ENCODE measurements at regions not wholly inside any gene's neighbourhood (a gene's known extent, or its start where the extent isn't known, plus 50 kb on each side); places are given as distances from the start of the nearest gene placed in this dataset.

DNA sequence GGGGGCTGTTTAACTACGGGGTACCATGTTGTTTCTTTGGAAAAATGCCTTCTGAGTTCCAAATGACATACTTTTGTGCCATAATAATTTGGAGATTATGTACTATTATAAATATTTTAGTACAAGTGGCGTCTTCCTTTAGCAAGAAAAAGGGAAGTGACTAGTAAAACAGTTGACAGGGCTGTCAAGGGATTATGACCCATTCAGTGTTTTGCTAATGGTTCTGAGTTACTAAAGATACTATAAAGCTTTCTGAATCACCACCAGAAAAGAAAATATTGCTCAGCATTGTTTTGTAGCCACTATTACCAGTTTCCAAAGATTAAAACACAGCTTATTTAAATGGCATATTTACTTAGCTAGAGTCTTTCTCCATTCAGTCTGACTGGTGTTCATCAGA is 334.9 kb downstream of the SNAPC1 start:
- Histone ChIP-seq H3K4me1 (no peaks in the 10 kb centered on the region), H4K20me1 (no peaks in the 10 kb centered on the region), H3K4me2 (no peak overlapping the region), H3K27me3 (no peaks in the 10 kb centered on the region), H3K27ac (no peak overlapping the region), H3K9ac (no peak overlapping the region), H3K9me3 (no peaks in the 10 kb centered on the region; the same call in 1 of the 2 replicates), H3K4me3 (no peak overlapping the region), H3K36me3 (no peaks in the 10 kb centered on the region)
- TF ChIP-seq Cebpa-rat (IDR thresholded peaks at IDR 0.05), result no peak

DNA sequence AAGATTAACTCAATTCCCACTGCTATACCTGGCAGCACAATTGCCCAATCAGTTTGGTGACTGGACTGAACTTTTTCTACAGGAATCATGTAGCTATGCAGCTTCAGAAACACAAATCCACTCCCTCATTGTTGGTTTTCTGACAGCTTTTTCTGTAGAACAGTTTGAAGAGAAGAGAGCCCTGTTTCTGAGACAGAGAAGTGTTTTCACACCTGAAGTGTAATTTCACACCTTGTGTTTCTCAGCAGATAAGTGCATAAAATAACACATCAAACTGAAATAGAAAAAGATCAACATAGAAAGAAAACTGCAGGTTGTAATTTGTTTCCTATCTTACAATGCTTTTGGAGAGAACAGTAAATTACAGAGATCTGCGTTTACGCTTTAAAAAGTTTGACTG is 335.6 kb downstream of the SNAPC1 start:
- H3K9me3 ChIP-seq, result no peaks in the 10 kb centered on the region; the same call in 1 of the 2 replicates
- no peaks in the 10 kb centered on the region for H4K20me1 ChIP-seq
- H3K27ac ChIP-seq, result no peak overlapping the region
- TF ChIP-seq Cebpa-rat (IDR thresholded peaks at IDR 0.05), result no peak
- no peak overlapping the region for H3K4me2 ChIP-seq
- no peak overlapping the region for H3K4me3 ChIP-seq
- no peaks in the 10 kb centered on the region for H3K27me3 ChIP-seq
- no peak overlapping the region for H3K9ac ChIP-seq
- no peaks in the 10 kb centered on the region for H3K4me1 ChIP-seq
- no peaks in the 10 kb centered on the region for H3K36me3 ChIP-seq

DNA sequence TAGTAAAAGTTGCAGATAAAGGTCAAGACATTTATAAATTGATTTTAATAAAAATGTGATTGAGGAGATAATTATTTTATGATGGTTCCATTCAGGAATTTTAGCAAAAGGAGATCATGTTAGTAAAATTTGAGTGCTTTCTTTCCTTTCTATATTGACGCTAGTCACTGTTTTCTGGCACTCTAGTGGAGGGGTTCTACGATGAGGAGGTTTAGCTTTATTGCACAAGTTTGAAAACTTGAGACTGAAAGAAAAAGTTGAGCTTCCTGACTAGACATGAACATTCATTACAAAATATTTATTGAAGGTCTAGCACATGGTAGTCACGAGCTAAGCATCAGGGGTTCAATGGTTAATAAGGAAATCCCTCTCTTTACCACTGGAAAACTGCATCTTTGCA is 336.1 kb downstream of the SNAPC1 start:
- Histone ChIP-seq H3K9ac (no peak overlapping the region), H3K9me3 (no peaks in the 10 kb centered on the region; the same call in 1 of the 2 replicates), H3K4me1 (no peaks in the 10 kb centered on the region), H3K36me3 (no peaks in the 10 kb centered on the region), H4K20me1 (no peaks in the 10 kb centered on the region), H3K27ac (no peak overlapping the region), H3K4me3 (no peak overlapping the region), H3K4me2 (no peak overlapping the region), H3K27me3 (no peaks in the 10 kb centered on the region)
- no peak for TF ChIP-seq Cebpa-rat (IDR thresholded peaks at IDR 0.05)

DNA sequence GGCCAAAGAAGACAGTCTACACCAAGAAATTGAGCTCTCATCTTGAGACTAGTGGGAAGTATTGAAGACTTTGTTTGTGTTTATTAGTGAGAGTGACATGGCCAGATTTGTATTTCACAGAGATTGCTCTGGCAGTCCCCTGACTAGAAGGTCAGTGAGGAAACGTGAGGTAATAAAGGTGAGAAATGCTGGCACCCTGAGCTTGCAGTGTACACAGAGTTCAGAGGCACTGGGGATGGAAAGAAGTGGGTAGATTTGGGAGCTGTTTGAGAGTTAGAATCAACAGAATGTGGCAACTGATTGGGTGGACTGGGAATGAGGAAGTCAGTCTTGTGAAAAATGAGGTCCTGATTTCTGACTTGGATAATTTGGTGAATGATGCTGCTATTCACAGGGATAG is 336.9 kb downstream of the SNAPC1 start:
- H3K9me3 ChIP-seq, result no peaks in the 10 kb centered on the region; the same call in 1 of the 2 replicates
- H3K27ac ChIP-seq, result no peak overlapping the region
- no peak overlapping the region for H3K4me2 ChIP-seq
- no peak overlapping the region for H3K4me3 ChIP-seq
- H4K20me1 ChIP-seq, result no peaks in the 10 kb centered on the region
- no peaks in the 10 kb centered on the region for H3K36me3 ChIP-seq
- no peaks in the 10 kb centered on the region for H3K4me1 ChIP-seq
- no peak overlapping the region for H3K9ac ChIP-seq
- no peak for TF ChIP-seq Cebpa-rat (IDR thresholded peaks at IDR 0.05)
- H3K27me3 ChIP-seq, result no peaks in the 10 kb centered on the region

DNA sequence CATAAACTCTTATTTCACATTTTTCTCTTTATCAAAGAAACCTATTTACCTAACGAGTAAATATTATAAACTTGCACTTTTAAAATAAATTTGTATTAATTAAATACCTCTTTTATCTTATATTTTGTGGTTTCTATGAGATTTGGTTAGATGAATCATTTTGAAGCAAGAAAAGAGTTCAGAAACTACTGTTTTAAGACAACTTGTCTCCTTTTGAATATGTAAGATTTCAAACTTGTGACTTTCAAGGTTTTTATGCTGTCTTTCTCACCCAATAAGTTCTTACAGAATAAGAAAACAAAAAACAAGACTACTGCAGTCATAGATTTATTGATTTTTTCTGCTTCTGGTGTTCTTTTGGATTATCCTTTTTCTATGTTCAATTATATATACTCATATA is 339.0 kb downstream of the SNAPC1 start:
- Histone ChIP-seq H3K27me3 (no peaks in the 10 kb centered on the region), H4K20me1 (no peaks in the 10 kb centered on the region), H3K9ac (no peak overlapping the region), H3K4me2 (no peak overlapping the region), H3K4me1 (no peaks in the 10 kb centered on the region), H3K27ac (no peak overlapping the region), H3K9me3 (no peaks in the 10 kb centered on the region), H3K4me3 (no peak overlapping the region), H3K36me3 (no peaks in the 10 kb centered on the region)
- no peak for TF ChIP-seq Cebpa-rat (IDR thresholded peaks at IDR 0.05)

DNA sequence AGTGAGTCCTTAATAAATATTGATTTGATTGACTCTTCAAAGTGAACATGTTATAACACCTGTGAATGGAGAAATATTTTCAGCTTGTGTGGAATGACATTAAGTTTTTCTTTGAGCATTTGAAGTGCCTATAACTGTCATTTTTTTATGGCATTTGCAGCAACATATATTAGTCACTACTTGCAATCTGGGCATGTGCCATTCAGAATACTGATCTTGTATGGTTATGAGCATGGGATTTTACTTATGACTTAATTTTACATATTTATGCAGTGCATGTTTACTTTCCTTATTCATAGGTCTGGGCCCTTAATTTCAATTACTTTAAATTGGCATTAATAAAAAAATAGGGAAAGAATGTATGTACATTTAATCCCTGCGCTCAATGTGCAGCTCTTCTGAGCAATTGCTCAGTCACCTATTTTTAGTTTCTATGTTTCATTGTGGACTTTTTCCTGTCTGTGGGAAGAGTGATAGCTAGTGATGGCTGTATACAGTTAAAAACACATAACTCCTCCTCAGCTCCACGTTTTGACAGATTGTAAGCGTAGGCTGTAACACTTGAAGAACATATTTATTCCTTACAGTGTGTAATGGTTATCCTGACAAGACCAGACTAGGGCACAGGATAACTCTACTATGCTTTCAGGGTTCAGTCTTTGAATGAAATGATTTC is 339.6 kb downstream of the SNAPC1 start:
- no peak overlapping the region for H3K27ac ChIP-seq
- H3K4me3 ChIP-seq, result no peak overlapping the region
- no peak overlapping the region for H3K4me2 ChIP-seq

DNA sequence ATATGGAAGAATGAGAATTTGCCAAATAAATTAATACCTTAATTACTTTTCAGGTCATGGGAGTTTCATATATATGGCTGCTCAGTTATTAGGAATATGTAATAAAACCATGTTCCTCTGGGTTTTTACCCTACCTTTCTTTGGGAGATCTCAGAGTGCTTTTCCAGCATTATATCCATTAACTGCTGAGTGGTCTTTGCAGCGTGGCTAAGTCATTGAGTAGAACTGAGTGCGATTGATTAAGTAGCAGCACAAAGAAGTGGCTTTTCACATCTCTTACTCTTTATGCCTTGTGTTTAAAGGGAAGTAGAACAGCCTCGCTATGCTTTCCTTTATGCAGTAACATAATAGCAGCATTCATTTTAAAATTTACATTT is 340.1 kb downstream of the SNAPC1 start:
- no peaks in the 10 kb centered on the region for H3K36me3 ChIP-seq
- no peaks in the 10 kb centered on the region for H3K9me3 ChIP-seq
- no peaks in the 10 kb centered on the region for H4K20me1 ChIP-seq
- H3K4me3 ChIP-seq, result no peak overlapping the region
- no peak for TF ChIP-seq Cebpa-rat (IDR thresholded peaks at IDR 0.05)
- no peak overlapping the region for H3K4me2 ChIP-seq
- no peak overlapping the region for H3K27ac ChIP-seq
- no peak overlapping the region for H3K9ac ChIP-seq
- H3K4me1 ChIP-seq, result no peaks in the 10 kb centered on the region
- no peaks in the 10 kb centered on the region for H3K27me3 ChIP-seq

More for the DNA sequence above, 339.6 kb downstream of the SNAPC1 start:
- Histone ChIP-seq H3K27me3 (no peaks in the 10 kb centered on the region), H3K9ac (no peak overlapping the region), H3K36me3 (no peaks in the 10 kb centered on the region), H3K4me1 (no peaks in the 10 kb centered on the region), H4K20me1 (no peaks in the 10 kb centered on the region), H3K9me3 (no peaks in the 10 kb centered on the region)
- TF ChIP-seq Cebpa-rat (IDR thresholded peaks at IDR 0.05), result no peak

DNA sequence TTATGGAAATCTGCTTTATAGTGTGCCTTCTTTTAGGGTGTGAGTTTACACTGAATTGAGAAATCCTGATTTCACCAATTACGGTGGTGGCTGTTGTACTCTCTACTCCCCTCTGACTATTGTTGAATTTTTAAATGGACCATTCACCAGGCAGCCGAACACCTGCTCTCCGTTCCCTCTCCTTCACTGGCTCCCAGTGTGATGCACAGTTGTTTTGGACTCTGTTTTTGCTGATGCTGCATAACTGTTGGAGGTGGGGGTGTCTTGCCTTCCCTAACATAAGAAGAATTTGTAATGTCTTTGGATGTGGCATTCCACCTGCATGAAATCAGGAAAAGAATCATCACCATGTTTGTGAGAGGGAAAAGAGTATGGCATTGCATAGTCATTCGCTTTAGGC is 341.2 kb downstream of the SNAPC1 start:
- H3K4me1 ChIP-seq, result no peaks in the 10 kb centered on the region
- no peak overlapping the region for H3K9ac ChIP-seq
- H3K4me3 ChIP-seq, result no peak overlapping the region
- H3K36me3 ChIP-seq, result no peaks in the 10 kb centered on the region
- H4K20me1 ChIP-seq, result no peaks in the 10 kb centered on the region
- TF ChIP-seq Cebpa-rat (IDR thresholded peaks at IDR 0.05), result no peak
- no peak overlapping the region for H3K4me2 ChIP-seq
- H3K27ac ChIP-seq, result no peak overlapping the region
- no peaks in the 10 kb centered on the region for H3K27me3 ChIP-seq
- no peaks in the 10 kb centered on the region for H3K9me3 ChIP-seq

DNA sequence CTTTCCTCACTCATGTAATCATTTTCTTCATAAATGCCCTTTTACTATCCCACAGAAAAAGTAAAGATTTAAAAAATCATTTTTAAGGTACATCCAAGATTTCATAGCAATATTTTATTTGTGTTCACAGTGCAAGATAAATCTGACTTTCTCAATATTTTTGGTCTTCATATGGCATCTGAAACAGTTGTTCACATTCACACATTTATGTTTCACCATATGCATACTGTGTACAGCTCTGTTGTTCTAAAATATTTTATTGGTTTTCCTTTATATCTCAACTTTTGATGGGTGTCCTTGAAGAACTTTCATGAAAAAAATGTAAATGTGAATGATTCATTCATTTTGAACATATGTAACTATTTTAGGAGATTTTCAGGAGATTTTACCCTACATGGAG is 348.7 kb downstream of the SNAPC1 start:
- H3K4me1 ChIP-seq, result no peaks in the 10 kb centered on the region
- H3K36me3 ChIP-seq, result no peaks in the 10 kb centered on the region
- H3K9ac ChIP-seq, result no peak overlapping the region
- peaks cover 6% of the 10 kb centered on the region for H3K27me3 ChIP-seq
- H3K4me3 ChIP-seq, result no peak overlapping the region
- H3K9me3 ChIP-seq, result no peaks in the 10 kb centered on the region
- no peaks in the 10 kb centered on the region for H4K20me1 ChIP-seq
- no peak overlapping the region for H3K4me2 ChIP-seq
- no peak for TF ChIP-seq Cebpa-rat (IDR thresholded peaks at IDR 0.05)
- no peak overlapping the region for H3K27ac ChIP-seq

DNA sequence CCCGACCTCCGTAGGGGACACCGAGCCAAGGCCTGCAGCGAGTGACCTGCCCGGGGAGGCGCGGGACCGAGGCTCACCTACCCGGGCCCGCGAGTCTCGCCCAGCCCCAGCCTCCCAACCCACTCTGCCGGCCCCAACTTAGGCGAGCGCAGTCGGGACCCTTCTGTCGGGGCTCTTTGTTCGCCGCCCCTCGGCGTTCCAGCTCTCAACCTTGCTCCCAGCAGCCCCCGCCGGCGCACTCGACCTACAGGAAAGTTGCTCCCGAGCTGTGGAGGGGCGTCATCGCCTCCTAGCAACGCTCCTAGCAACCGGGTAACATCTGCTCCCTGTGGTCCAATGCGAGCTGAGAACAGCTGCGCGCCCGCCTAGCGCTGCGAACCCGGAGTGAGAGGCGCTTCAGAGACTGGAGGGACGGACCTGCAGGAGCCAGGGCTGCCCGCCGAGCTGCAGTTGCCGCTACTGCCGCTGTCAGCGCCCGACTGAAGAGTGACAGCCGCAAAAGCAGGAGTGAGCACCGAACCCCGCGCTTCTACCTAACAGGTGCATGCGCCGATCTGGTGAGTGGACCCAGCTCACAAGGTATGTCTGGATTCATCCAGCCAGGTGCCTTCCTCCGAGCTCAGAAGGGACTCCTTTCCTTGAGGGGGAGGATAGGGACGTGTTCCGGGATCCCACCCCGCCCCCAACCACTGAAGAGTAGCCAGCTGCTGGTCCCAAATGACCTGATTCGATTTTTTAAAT is 355.0 kb downstream of the SNAPC1 start:
- Histone ChIP-seq H3K4me2 (peak overlapping the region; percentile 74), H4K20me1 (no peaks in the 10 kb centered on the region), H3K4me3 (peak overlapping the region; percentile 56), H3K36me3 (no peaks in the 10 kb centered on the region), H3K27me3 (peaks cover 35% of the 10 kb centered on the region), H3K27ac (no peak overlapping the region), H3K4me1 (no peaks in the 10 kb centered on the region), H3K9me3 (peaks cover 8% of the 10 kb centered on the region), H3K9ac (no peak overlapping the region)
- TF ChIP-seq Cebpa-rat (IDR thresholded peaks at IDR 0.05), result no peak
